ENCODE measurements at regions not wholly inside any gene's neighbourhood (a gene's known extent, or its start where the extent isn't known, plus 50 kb on each side); places are given as distances from the start of the nearest gene placed in this dataset.

GRCh38 chr7:35968140-35968940, 167.5 kb downstream of the SEPTIN7 start:
- TF ChIP-seq POLR2AphosphoS5 (IDR thresholded peaks at IDR 0.05) (no peak), POLR2A (IDR thresholded peaks at IDR 0.05) (no peak), CTCF (IDR thresholded peaks at IDR 0.05) (no peak)
- DNase-seq (ENCODE audit: low spot score): no peak
- no peaks in the 10 kb centered on the region for H3K9me3 ChIP-seq
- WGBS: 92% methylated on average over 40 of the region's 40 CpGs
- no peaks in the 10 kb centered on the region for H3K4me1 ChIP-seq (replicated peaks)
- intact Hi-C loops (cut with DNase I): no loop called here
- H3K27me3 ChIP-seq (replicated peaks; ENCODE audit: insufficient read depth): no peaks in the 10 kb centered on the region
- H3K27ac ChIP-seq: no peak overlapping the region
- H3K4me3 ChIP-seq: no peak overlapping the region
- H3K36me3 ChIP-seq: no peaks in the 10 kb centered on the region

GRCh38 chr7:35969066-35969465, 168.2 kb downstream of the SEPTIN7 start:
- no peak for TF ChIP-seq POLR2AphosphoS5 (IDR thresholded peaks at IDR 0.05)
- TF ChIP-seq CTCF (IDR thresholded peaks at IDR 0.05): no peak
- TF ChIP-seq POLR2A (IDR thresholded peaks at IDR 0.05): no peak
- no peaks in the 10 kb centered on the region for H3K27me3 ChIP-seq (replicated peaks; ENCODE audit: insufficient read depth)
- H3K36me3 ChIP-seq: no peaks in the 10 kb centered on the region
- intact Hi-C loops (cut with DNase I): no loop called here
- H3K27ac ChIP-seq: no peak overlapping the region
- H3K4me1 ChIP-seq (replicated peaks): no peaks in the 10 kb centered on the region
- no peak for DNase-seq (ENCODE audit: low spot score)
- 76% methylated on average over 10 of the region's 10 CpGs for WGBS
- H3K9me3 ChIP-seq: no peaks in the 10 kb centered on the region
- no peak overlapping the region for H3K4me3 ChIP-seq

DNA sequence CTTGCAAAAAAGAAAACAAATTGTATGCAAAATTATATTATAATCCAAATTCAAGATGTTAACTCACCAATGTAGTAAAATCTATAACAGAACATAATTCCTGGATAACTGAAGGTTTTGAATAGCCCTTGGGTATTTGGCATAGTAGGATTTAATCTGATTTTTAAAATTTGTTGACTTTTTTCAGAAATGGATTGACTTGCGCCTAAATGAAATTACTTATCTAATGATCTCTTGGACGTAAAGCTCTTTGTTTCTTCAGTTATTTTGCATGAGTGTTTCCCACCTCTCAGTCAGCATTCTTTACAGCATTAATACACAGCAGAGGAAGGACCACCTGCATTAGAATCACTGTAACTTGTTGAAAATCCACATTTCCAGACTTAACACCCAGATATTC, 169.6 kb downstream of the SEPTIN7 start:
- intact Hi-C loops (cut with DNase I): loop anchor here (10.0 kb wide), 2 partner anchors 56 to 256 kb away; no protein-coding TSS in a partner anchor
- Histone ChIP-seq H3K4me3 (no peak overlapping the region), H3K4me1 (replicated peaks) (no peaks in the 10 kb centered on the region), H3K27me3 (replicated peaks; ENCODE audit: insufficient read depth) (no peaks in the 10 kb centered on the region), H3K27ac (no peak overlapping the region), H3K36me3 (no peaks in the 10 kb centered on the region), H3K9me3 (no peaks in the 10 kb centered on the region)
- no peak for DNase-seq (ENCODE audit: low spot score)
- TF ChIP-seq POLR2A (IDR thresholded peaks at IDR 0.05) (no peak), CTCF (IDR thresholded peaks at IDR 0.05) (no peak), POLR2AphosphoS5 (IDR thresholded peaks at IDR 0.05) (no peak)
- WGBS: 95% methylated on average over 2 of the region's 2 CpGs

GRCh38 chr7:35971133-35971891, 170.5 kb downstream of the SEPTIN7 start:
- 31% methylated on average over 55 of the region's 55 CpGs for WGBS
- H3K36me3 ChIP-seq: no peaks in the 10 kb centered on the region
- no peaks in the 10 kb centered on the region for H3K27me3 ChIP-seq (replicated peaks; ENCODE audit: insufficient read depth)
- H3K9me3 ChIP-seq: no peaks in the 10 kb centered on the region
- intact Hi-C loops (cut with DNase I): loop anchor here (10.0 kb wide), 2 partner anchors 57 to 257 kb away; no protein-coding TSS in a partner anchor
- no peak for DNase-seq (ENCODE audit: low spot score)
- H3K4me3 ChIP-seq: no peak overlapping the region
- no peaks in the 10 kb centered on the region for H3K4me1 ChIP-seq (replicated peaks)
- TF ChIP-seq POLR2AphosphoS5 (IDR thresholded peaks at IDR 0.05): no peak
- no peak for TF ChIP-seq CTCF (IDR thresholded peaks at IDR 0.05)
- no peak for TF ChIP-seq POLR2A (IDR thresholded peaks at IDR 0.05)
- no peak overlapping the region for H3K27ac ChIP-seq
